ENCODE measurements at regions not wholly inside any gene's neighbourhood (a gene's known extent, or its start where the extent isn't known, plus 50 kb on each side); places are given as distances from the start of the nearest gene placed in this dataset.
A peak's percentile ranks its signal among the peaks of the same experiment; 100 is the strongest.

DNA sequence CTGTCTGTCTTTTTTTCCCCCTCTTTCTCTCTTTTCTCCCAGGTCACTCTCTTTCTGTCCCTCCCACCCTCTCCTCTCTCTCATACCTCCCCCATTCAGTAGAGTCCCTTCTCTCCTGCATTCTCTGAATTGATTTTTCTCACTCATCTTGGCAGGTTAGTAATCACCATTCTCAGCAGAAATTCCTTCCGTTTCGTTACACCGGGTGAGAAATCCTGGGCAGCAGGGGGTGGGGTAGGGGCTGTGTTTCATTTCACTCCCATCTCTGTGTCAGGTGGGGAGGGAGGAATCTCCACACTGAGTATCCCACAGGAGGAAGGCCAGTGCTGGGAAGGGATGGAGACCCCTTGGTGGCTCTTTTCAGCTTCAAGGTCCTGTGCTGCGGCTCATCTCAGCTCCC lies 253.5 kb downstream of the MIAT start:
- TF ChIP-seq JUND (IDR thresholded peaks at IDR 0.05; ENCODE audit: low read depth), result no peak
- in situ Hi-C loops (cut with HindIII; ENCODE audit: low pct_unique_long_range_greater_than_20kb, low sequenced_read_pairs), result no loop called here
- no peak for DNase-seq (ENCODE audit: low read depth in 1 of 2, low spot score in 1 of 2)

DNA sequence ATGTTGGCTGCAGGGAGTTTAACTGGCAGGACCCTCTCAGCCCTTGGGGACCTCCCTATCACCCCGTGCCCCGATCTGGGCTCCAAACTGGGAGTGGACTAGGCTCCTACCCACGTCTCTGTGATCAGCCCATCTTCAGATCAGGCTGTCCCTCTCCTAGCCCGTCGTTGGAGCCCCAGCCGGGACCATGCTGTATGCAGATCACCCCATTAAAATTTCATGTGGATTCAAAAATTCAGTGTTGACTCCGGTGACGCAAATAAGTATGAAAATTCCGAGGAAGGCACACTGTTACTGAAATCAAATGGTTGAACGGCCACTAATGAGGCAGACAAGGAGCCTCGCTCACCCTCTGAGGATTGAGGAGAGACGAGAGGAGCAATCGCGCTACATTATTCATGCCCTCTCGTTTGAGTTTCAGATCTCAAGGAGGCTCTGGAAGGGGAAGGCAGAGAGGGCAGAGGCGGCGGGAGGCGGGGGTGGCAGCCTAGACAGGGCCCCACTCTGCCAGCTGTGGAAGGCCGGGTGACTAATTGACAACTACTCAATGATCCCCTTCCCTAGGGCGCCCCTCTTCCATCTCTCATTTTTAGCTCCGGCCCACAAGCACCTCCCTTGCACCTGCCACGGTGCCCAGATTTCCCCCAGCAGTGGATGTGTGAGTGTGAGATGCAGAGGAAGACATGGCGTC lies 255.4 kb downstream of the MIAT start:
- no peak for TF ChIP-seq JUND (IDR thresholded peaks at IDR 0.05; ENCODE audit: low read depth)
- no peak for DNase-seq (ENCODE audit: low read depth in 1 of 2, low spot score in 1 of 2)
- in situ Hi-C loops (cut with HindIII; ENCODE audit: low pct_unique_long_range_greater_than_20kb, low sequenced_read_pairs), result no loop called here

DNA sequence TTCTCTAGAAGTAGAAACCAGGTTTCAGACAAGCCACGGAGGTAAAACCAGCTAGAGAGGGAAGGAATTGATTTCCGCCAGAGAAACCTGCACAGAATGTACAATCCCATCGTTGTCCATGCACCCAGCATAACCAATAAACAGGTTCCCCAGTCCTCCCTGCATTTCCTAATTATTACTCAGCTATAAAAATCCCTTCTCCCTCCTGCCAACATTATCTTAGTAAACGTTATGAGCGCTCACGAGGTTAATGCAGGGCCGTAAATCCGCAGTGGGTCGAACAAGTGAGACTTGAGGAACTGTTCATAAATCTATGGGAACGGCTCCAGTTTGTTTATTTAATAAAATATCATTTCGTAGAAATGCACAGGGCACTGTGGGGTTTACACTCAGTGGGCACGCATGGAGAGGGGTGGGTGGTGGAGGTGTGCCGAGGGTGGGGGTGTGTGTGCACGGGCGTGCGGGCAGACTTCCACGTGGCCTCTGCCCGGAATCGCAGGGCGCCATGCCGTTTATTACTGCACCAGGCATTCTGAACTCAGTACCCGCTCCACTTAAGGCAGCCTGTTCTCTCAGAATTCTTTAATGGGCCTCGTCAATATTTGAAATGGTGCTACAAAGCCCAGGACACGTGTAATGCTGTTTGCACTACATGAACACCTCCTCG lies 257.3 kb downstream of the MIAT start:
- in situ Hi-C loops (cut with HindIII; ENCODE audit: low pct_unique_long_range_greater_than_20kb, low sequenced_read_pairs), result no loop called here
- DNase-seq (ENCODE audit: low read depth in 1 of 2, low spot score in 1 of 2), result no peak
- no peak for TF ChIP-seq JUND (IDR thresholded peaks at IDR 0.05; ENCODE audit: low read depth)

DNA sequence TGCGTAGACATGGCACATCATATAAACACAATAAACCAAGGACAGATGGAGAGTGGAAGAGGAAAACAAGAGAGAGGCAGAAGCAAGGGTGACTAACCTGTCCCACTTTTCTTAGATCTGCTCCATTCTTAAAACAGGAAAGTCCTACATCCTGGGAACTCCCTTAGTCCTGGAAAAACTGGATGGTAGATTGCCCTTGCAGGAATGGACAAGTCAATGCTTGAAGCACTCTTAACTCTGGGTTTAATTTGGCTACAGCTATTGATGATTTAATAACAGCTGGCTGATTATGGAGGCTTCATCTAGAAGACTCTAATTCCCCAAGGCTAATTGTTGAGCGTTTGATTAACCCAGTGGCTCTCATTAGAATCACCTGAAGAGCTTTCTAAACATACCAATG lies 258.8 kb downstream of the MIAT start:
- no peak for DNase-seq (ENCODE audit: low read depth in 1 of 2, low spot score in 1 of 2)
- in situ Hi-C loops (cut with HindIII; ENCODE audit: low pct_unique_long_range_greater_than_20kb, low sequenced_read_pairs), result no loop called here
- TF ChIP-seq JUND (IDR thresholded peaks at IDR 0.05; ENCODE audit: low read depth), result no peak

DNA sequence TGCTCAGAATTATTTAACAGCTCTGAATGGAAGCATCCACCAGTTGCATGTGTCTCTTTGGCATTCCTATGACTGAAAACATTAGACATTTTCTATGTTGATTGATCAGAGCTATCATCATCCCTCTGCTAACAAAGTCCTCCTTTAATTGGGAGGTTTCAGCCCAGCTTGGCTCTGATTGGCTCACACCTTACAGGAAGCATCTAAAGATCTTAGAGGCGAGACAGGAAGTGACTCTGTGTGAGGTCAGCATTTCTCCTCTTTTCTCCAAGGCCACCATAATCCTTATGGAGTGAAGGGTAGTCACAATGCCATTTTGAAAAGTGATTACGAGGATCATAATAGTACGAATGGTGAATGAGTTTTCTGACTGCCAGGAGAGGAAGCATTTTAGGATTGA lies 260.8 kb downstream of the MIAT start:
- in situ Hi-C loops (cut with HindIII; ENCODE audit: low pct_unique_long_range_greater_than_20kb, low sequenced_read_pairs), result no loop called here
- no peak for DNase-seq (ENCODE audit: low read depth in 1 of 2, low spot score in 1 of 2)
- no peak for TF ChIP-seq JUND (IDR thresholded peaks at IDR 0.05; ENCODE audit: low read depth)

DNA sequence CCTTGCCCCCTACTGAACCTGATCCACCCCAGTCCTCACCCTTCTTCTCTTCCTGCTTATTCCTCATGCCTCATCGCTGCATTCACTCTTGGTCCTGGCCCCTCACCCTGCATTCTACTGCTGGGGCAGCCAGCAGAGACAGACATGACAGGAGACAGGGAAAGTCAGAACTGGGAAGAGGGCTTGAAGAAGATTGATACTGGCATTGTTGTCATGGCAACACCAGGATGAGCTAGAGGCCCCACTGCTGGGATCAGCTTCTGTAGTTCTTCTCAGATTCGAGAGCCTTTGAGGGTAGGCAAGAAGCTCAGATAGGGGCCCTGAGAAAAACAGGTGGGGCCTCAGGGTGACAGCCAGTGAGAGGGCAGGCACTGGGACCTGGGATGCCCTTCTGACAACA lies 264.3 kb downstream of the MIAT start:
- no peak for DNase-seq (ENCODE audit: low read depth in 1 of 2, low spot score in 1 of 2)
- no peak for TF ChIP-seq JUND (IDR thresholded peaks at IDR 0.05; ENCODE audit: low read depth)
- in situ Hi-C loops (cut with HindIII; ENCODE audit: low pct_unique_long_range_greater_than_20kb, low sequenced_read_pairs), result no loop called here

DNA sequence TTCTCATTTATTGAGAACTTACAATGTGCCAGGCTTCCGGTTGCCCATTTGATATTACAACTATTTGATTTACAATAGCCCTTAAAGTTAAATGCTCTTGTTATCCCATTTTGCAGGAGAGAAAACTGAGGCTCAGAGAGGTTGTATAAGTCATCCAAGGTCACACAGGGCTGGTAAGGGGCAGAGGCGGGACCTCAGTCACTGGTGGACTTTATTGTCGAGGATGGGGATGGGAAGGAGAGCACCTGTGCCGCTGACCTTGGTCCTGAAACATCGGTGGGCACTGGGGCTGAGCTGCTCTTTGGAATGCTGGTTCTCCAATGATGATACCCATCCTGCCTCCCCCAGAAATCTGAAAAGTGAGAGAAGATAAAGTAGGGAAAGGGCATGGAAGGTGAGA lies 265.4 kb downstream of the MIAT start:
- in situ Hi-C loops (cut with HindIII; ENCODE audit: low pct_unique_long_range_greater_than_20kb, low sequenced_read_pairs), result no loop called here
- DNase-seq (ENCODE audit: low read depth in 1 of 2, low spot score in 1 of 2), result peak; percentile 33 to 42
- TF ChIP-seq JUND (IDR thresholded peaks at IDR 0.05; ENCODE audit: low read depth), result no peak

DNA sequence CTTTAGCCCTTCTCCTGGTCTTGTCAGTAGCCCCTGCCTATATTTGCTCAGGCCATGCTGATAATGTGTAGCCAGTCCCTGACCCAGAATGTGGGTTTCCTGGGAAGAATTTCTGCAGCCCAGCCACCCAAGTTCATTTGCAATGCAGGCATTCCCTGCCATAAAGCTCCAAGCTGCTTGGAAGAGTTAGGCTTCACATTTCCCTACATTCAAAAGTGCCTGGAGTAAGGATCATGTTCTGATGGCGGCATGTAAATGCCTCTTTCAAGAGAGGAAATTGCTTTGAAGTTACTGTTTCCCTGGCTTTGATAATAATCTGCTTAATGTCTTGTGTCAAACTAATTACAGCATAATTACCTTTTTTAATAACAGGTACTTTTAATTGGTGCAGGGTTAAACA lies 266.1 kb downstream of the MIAT start:
- in situ Hi-C loops (cut with HindIII; ENCODE audit: low pct_unique_long_range_greater_than_20kb, low sequenced_read_pairs), result no loop called here
- no peak for TF ChIP-seq JUND (IDR thresholded peaks at IDR 0.05; ENCODE audit: low read depth)
- no peak for DNase-seq (ENCODE audit: low read depth in 1 of 2, low spot score in 1 of 2)

DNA sequence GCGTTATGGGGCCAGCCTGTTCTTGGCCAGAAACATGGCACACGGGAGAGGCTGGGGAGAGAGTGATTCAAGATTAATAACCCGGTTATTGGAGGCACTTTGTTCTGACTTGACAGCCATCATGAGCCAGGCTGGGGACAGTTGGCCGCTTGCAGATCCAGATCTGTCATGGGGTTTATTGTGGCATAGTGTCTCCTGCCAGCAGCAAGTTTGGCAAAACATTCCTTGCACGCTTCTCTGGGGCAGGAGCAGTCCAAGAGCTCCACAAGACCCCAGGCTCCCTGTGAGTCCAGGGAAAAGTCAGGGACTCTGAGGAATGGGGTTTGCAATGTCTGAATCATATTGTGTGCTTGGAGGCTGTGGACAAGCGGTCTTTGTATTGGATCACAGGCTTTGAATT lies 270.4 kb downstream of the MIAT start:
- in situ Hi-C loops (cut with HindIII; ENCODE audit: low pct_unique_long_range_greater_than_20kb, low sequenced_read_pairs), result no loop called here
- no peak for DNase-seq (ENCODE audit: low read depth in 1 of 2, low spot score in 1 of 2)
- no peak for TF ChIP-seq JUND (IDR thresholded peaks at IDR 0.05; ENCODE audit: low read depth)

DNA sequence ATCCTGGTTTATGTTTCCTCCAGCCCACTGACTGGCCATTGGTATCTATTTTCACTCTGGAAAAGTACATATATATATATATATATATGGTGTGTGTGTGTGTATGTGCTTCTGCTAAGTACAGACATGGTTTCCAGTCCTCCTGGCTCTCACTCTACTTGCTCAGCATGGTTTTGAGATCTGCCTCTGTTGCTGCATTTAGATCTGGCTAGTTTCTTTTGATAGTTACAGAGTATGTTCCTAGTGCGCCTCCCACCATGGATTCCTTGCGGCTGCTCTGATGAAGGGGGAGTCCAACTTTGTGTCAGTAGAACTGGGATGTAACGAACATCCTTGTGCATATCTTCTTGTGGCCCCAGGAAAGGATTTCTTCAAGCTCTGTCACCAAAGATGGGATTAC lies 274.1 kb downstream of the MIAT start:
- TF ChIP-seq JUND (IDR thresholded peaks at IDR 0.05; ENCODE audit: low read depth), result no peak
- in situ Hi-C loops (cut with HindIII; ENCODE audit: low pct_unique_long_range_greater_than_20kb, low sequenced_read_pairs), result no loop called here
- no peak for DNase-seq (ENCODE audit: low read depth in 1 of 2, low spot score in 1 of 2)

DNA sequence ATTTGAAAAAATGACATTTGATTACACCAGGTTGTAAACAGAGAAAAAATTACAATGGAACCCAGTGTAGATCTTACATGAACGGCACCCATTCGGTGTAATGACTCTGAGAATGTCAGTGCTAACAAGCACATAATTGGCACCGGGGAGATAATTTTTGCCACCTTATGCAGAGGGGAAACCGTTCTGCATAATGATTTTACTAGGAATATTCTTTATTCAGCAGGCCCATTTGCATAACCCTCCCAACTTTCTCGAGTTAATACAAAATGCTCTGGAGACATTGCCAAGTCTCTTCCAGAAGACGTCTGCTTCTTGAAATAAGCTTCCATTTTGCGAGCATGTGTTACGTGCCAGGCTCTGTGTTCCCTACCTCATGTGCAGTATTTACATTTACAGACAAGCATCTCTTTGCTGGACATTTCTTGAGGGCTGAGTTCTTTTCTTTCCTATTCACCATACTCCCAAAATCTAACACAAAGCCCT lies 275.8 kb downstream of the MIAT start:
- in situ Hi-C loops (cut with HindIII; ENCODE audit: low pct_unique_long_range_greater_than_20kb, low sequenced_read_pairs), result no loop called here
- TF ChIP-seq JUND (IDR thresholded peaks at IDR 0.05; ENCODE audit: low read depth), result no peak
- DNase-seq (ENCODE audit: low read depth in 1 of 2, low spot score in 1 of 2), result no peak

DNA sequence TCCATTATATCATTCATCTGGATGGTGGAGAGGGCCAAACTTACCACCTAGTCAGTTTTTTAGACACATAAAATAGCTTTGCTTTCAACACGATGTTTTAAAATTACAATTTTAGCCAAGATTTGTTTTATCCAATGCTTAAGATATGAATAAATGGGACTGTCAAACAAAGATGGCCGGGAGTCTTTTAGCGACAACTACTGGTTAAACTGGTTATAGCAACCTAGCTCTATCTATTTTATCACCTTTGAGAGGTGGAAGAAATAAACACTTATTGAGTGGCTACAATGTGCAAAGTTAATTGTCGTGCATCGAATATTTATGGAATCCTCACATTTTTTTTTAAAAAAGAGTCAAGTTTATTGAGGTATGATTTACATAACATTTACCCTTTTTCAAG lies 279.8 kb downstream of the MIAT start:
- TF ChIP-seq JUND (IDR thresholded peaks at IDR 0.05; ENCODE audit: low read depth), result no peak
- DNase-seq (ENCODE audit: low read depth in 1 of 2, low spot score in 1 of 2), result no peak
- in situ Hi-C loops (cut with HindIII; ENCODE audit: low pct_unique_long_range_greater_than_20kb, low sequenced_read_pairs), result no loop called here

DNA sequence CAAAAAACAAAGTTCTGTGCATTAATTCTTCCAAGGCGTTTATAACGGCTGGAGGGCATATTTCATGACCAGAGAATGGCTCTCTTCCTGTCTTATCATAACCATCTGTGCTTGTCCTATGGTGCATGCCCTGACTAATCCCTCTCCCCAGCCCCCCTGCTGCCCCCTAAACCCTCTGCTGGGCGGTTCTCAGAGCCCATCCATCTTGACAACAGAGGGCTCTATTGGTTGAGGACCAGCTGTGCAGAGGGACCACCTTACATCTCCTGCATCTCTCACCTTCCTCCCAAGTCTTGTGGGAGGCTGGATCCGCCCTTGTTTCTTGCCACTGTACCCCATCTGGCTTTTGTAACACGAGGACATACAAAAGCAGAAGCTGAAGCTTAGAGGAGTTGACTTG lies 282.1 kb downstream of the MIAT start:
- TF ChIP-seq JUND (IDR thresholded peaks at IDR 0.05; ENCODE audit: low read depth), result no peak
- in situ Hi-C loops (cut with HindIII; ENCODE audit: low pct_unique_long_range_greater_than_20kb, low sequenced_read_pairs), result no loop called here

More for the DNA sequence above, 282.1 kb downstream of the MIAT start:
- DNase-seq (ENCODE audit: low read depth in 1 of 2, low spot score in 1 of 2), result no peak
